ENCODE measurements at regions not wholly inside any gene's neighbourhood (a gene's known extent, or its start where the extent isn't known, plus 50 kb on each side); places are given as distances from the start of the nearest gene placed in this dataset.

GRCh38 chr12:47293406-47293805, 213.6 kb upstream of the AMIGO2 start:
- BruUV-seq (replicated peaks), result no TSS peak
- no peak overlapping the region for H3K18ac ChIP-seq (ENCODE audit: low read depth, low read length)
- CTCF ChIA-PET, result no interaction called here

More at GRCh38 chr12:47293406-47293805, 213.6 kb upstream of the AMIGO2 start:
- no peak overlapping the region for H3K14ac ChIP-seq (replicated peaks; ENCODE audit: low read depth, low read length)
- H4K91ac ChIP-seq (ENCODE audit: insufficient read depth, low read depth, low read length), result no peak overlapping the region
- WGBS, 2 experiments (ENCODE audit: extremely low coverage in 2 of 2, insufficient read length in 1 of 2), result no CpG with 5 or more reads among the region's 13 CpGs
- H4K5ac ChIP-seq (ENCODE audit: low read depth, low read length), result no peak overlapping the region
- no peak overlapping the region for H3K4ac ChIP-seq (ENCODE audit: low read depth, low read length)
- no peak overlapping the region for H3K4me2 ChIP-seq (ENCODE audit: low read depth, low read length)
- no peak overlapping the region for H3K56ac ChIP-seq (ENCODE audit: extremely low read depth, insufficient read depth, low read length)
- intact Hi-C loops (cut with micrococcal nuclease), result no loop called here
- POLR2A ChIA-PET (ENCODE audit: unreplicated experiment), result no interaction called here
- no peak overlapping the region for H2AK9ac ChIP-seq (replicated peaks; ENCODE audit: low read depth, low read length, poor library complexity)
- no peak overlapping the region for H3K23ac ChIP-seq (ENCODE audit: low read depth, low read length)
- no peak overlapping the region for H2BK5ac ChIP-seq (ENCODE audit: low read depth, low read length, poor library complexity, severe bottlenecking)
- H3K4me1 ChIP-seq (ENCODE audit: control insufficient read depth, insufficient read depth, low read length), result no peaks in the 10 kb centered on the region
- no peak overlapping the region for H2AFZ ChIP-seq (replicated peaks; ENCODE audit: low read length, poor library complexity)
- H4K8ac ChIP-seq (ENCODE audit: low read depth in 2 of 2, low read length in 2 of 2), result no peak overlapping the region
- H3K9me3 ChIP-seq (ENCODE audit: control insufficient read depth, insufficient read depth, low read length), result no peaks in the 10 kb centered on the region
- no peak overlapping the region for H3K9ac ChIP-seq (ENCODE audit: low read depth, low read length)
- H3K79me1 ChIP-seq (ENCODE audit: low read depth in 1 of 2, low read length in 2 of 2), result no peaks in the 10 kb centered on the region
- H2BK15ac ChIP-seq (ENCODE audit: low read depth, low read length), result no peak overlapping the region
- no peak for TF ChIP-seq CHD1 (IDR thresholded peaks at IDR 0.05; ENCODE audit: low read depth, low read length)
- TF ChIP-seq RAD21 (IDR thresholded peaks at IDR 0.05; ENCODE audit: low read length), result no peak
- no peak for TF ChIP-seq CTCF (conservative IDR thresholded peaks at IDR 0.05; ENCODE audit: low read depth, low read length)
- no peak for TF ChIP-seq SMC3 (IDR thresholded peaks at IDR 0.05; ENCODE audit: low read depth, low read length)
- no peak for TF ChIP-seq USF2 (IDR thresholded peaks at IDR 0.05; ENCODE audit: low read depth, low read length)
- TF ChIP-seq MAZ (IDR thresholded peaks at IDR 0.05; ENCODE audit: borderline replicate concordance, low read depth, low read length), result no peak
- no peak for TF ChIP-seq MAFK (IDR thresholded peaks at IDR 0.05; ENCODE audit: low read depth, low read length)
- TF ChIP-seq ELK1 (IDR thresholded peaks at IDR 0.05; ENCODE audit: borderline replicate concordance, low read depth, low read length), result no peak
- TF ChIP-seq CEBPB (IDR thresholded peaks at IDR 0.05; ENCODE audit: low read depth, low read length), result no peak
- TF ChIP-seq FOS (IDR thresholded peaks at IDR 0.05; ENCODE audit: low read depth, low read length), result no peak
- no peak for TF ChIP-seq MXI1 (IDR thresholded peaks at IDR 0.05; ENCODE audit: borderline replicate concordance, low read depth, low read length)
- no peak for TF ChIP-seq BHLHE40 (IDR thresholded peaks at IDR 0.05; ENCODE audit: low read depth, low read length)
- TF ChIP-seq RCOR1 (IDR thresholded peaks at IDR 0.05; ENCODE audit: insufficient replicate concordance, low read length), result no peak
- TF ChIP-seq NFE2L2 (IDR thresholded peaks at IDR 0.05; ENCODE audit: low read depth, low read length), result no peak
- no peak for TF ChIP-seq RFX5 (IDR thresholded peaks at IDR 0.05; ENCODE audit: low read depth, low read length)
- no peak for TF ChIP-seq POLR2A (IDR thresholded peaks at IDR 0.05; ENCODE audit: low read depth, low read length)
- H3K9me1 ChIP-seq (ENCODE audit: insufficient read depth, low read length), result no peaks in the 10 kb centered on the region
- ATAC-seq (ENCODE audit: low read depth), result no peak
- dilution Hi-C loops (cut with HindIII; ENCODE audit: low sequenced_read_pairs, unreplicated experiment), result no loop called here
- no peak overlapping the region for H3K27ac ChIP-seq (ENCODE audit: insufficient read depth, low read length)
- H4K20me1 ChIP-seq (ENCODE audit: insufficient read depth, low read length), result no peaks in the 10 kb centered on the region
- no peak overlapping the region for H2BK120ac ChIP-seq (ENCODE audit: low read depth, low read length)
- H2AK5ac ChIP-seq (ENCODE audit: low read depth, low read length), result no peak overlapping the region
- in situ Hi-C loops (cut with MboI; ENCODE audit: low sequenced_read_pairs), result no loop called here
- H3K36me3 ChIP-seq (ENCODE audit: control insufficient read depth, insufficient read depth, low read length), result no peaks in the 10 kb centered on the region
- no peak overlapping the region for H3K4me3 ChIP-seq (ENCODE audit: insufficient read depth, low read depth, low read length)
- DNase-seq, result no peak
- H3K27me3 ChIP-seq (ENCODE audit: control insufficient read depth, insufficient read depth, low read length), result no peaks in the 10 kb centered on the region
- no peak overlapping the region for H2BK20ac ChIP-seq (ENCODE audit: low read depth, low read length)
